HG02943 (cell line): ENCODE measurements at regions not wholly inside any gene's neighbourhood (a gene's known extent, or its start where the extent isn't known, plus 50 kb on each side); places are given as distances from the start of the nearest gene placed in this dataset.
"Not testable (repeated sequence)": the region's sequence is repeated elsewhere in the genome, so short reads cannot be mapped to it uniquely, and the experiment has no call there.

Source experiments
- ATAC-seq: cut with Tn5 transposase; IDR thresholded peaks from one replicate; pipeline ENCODE4 v1.9.1; 2021; ENCODE audit warnings: mild to moderate bottlenecking, low read depth, moderate library complexity; ENCODE audit not compliant: unreplicated experiment

DNA sequence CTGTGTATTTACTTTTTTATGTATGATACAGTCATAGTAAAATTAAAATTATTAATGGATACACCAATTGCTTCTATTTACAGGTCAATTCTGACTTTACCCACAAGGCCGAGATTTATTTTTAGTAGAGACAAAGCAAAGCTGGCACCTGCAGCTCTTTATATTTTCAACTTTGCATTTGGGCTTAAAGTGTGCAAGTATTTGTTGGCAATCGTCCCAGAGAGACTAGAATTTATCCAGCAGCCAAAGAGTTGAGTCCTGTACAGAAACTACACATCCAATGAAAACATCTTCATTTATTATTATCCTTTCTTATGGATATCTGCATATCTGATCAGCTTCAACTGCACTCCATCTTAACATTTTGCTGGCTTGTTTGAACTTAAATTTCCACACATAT lies 485.6 kb downstream of the SOX11 start:
- no peak for ATAC-seq

DNA sequence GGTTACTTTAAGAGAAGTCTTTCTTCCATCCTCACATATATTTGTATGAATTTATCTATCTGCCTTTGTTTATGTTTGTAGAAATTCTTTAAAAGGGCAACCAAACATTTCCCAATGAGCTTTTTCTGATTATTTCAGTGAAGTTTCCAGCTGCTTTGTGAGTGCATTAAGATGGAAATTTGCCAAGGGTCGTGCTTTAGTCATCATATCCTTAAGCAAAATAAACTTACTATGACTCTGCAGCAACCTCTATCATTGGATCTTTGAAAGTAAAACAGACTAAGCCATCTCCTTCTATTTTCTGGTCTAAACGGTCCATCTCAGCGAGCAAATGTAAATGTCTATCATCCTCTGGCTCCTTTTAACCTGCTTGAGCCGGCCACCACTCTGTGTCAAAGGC lies 489.3 kb downstream of the SOX11 start:
- no peak for ATAC-seq

DNA sequence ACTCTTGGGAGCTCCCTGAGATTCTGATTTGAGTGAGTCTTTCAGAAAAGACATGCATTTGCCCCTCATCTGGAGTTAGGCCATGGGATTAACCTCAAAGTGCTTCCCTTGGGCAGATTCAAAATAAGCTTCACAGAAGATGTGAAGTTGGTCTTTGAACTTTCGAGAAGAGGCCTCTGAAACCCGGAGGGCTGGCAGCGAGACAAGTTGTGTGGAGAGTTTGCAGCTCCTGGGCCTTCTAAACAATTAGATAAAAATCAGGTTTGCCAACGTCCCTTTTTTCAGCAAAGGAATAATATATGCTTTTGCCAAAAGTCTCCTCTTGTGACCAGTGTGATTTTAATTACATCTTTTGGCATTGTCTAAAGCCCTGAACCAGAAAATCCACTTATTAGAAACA lies 489.7 kb downstream of the SOX11 start:
- ATAC-seq, result no peak

DNA sequence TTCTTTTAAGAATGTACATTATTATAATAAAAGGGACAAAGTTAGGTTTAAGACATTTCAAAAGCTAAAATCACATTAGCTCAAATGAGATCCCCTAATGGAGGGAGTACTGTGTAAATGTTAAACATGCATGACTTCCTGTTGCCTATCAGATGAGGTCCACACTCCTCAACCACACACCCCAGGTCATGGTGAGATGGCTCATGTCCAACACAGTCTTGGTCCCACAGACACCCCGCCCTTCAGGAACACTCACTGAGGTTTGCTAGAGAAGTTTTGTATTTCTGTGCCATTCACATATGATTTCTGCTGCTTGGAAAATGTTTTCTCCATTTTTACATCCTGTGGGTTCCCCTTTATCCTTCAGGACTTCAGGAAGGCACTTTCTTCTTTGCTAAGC lies 491.0 kb downstream of the SOX11 start:
- no peak for ATAC-seq

DNA sequence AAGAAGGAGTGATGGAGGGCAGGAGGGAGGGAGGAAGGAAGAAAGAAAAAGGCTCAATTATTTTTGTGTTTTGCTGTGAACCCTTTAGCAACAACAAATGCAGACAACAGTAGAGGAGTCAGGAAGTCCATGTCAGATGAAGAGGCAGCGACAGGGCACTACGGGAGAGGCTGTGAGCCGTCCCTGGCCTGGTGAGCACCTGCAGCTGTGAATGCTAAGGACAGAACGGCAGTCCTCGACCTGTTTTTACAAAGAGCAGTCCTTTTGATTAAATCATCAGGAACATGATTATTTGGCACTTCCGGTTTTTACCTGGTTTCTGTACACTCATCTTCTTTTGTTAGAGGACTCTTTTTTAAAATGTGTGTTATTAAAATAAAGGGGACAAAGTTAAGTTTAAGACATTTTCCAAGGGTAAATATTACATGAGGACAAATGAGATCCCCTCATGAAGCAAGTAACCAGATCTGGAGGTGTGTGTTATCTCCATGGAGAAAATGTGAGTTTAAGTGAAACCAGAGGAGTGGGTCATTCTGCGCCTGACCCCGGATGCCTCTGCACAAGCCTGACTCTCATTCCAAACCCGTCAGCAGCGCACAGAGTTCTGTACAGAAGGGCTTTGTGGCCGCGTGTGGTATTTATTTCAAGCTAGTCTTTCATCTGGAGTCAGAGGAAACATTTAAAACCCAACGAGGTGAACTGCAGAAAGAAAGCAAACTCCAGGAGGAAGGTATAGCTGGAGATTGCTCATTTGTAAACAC lies 492.5 kb downstream of the SOX11 start:
- ATAC-seq, result no peak

DNA sequence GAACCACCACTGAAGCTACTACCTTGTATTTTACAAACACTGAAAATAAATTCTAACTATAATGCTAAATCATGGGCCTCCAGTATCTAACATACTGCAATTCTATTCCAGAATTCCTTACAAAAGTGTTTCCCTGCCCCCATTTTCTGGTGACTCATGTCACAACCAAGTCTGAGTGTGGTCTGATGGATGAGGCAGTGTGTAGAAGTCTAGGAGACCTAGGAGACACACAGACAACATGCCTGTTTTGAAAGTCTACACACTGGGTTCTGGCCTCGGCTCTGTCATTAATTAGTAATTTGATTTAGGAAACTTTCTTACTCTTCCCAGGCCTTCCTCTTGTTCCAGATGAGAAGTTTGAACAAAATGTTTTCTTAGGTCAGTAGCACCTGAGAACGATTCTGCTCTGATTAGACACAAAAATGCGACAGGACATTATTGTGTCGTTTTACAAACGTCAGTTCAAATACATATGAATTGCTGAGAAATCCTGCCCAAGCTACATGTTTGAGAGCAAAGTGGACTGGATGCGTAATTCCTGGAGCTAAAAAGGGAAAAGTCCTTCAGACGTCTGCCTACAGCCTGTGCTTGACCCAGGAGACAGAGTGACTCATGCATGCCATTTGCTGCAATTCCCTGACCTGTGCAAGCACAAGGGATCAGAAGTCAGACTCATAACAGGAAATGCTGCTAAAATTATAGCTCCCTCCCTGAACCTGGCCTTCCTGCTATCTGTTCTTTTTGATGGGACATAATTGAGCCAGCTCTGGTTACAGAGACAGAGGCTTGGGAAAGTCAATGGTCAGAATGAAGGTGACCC lies 494.4 kb downstream of the SOX11 start:
- no peak for ATAC-seq

DNA sequence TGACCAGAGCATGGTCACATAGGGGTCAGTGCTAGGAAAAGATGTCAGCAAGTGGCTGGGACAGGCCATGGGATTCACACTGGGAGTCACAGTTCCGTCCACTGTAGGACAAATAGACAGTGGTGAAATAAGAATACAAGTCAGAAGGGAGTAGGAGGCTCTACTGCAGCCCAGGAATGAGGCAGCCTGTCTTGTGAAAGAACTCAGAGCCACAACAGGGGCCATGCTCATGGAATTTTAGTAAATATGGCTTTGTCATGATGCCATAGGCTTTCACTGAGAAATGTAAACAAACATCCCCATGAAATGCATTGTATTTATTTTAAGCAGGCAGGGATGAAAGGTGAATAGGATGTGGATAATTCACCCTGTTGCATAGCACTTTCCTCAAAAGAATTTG lies 504.3 kb downstream of the SOX11 start:
- no peak for ATAC-seq

DNA sequence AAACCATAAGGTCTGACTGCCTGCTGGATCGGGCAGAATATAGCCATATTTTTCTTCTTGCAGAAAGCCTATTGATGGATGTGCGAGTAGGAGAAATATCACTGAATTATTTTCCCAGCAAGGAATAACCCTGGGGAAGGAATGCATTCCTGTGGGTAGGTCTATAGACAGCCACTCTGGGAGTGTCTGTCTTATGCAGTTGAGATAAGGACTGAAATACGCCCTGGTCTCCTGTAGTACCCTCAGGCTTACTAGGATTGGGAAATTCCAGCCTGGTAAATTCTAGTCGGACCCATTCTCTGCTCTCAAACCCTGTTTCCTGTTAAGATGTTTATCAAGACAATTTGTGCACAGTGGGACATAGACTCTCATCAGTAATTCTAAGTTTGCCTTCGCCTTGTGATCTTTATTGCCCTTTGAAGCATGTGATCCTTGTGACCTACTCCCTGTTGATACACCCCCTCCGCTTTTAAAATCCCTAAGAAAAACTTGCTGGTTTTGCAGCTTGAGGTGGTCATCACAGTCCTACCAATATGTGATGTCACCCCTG lies 506.3 kb downstream of the SOX11 start:
- not testable (repeated sequence) for ATAC-seq

DNA sequence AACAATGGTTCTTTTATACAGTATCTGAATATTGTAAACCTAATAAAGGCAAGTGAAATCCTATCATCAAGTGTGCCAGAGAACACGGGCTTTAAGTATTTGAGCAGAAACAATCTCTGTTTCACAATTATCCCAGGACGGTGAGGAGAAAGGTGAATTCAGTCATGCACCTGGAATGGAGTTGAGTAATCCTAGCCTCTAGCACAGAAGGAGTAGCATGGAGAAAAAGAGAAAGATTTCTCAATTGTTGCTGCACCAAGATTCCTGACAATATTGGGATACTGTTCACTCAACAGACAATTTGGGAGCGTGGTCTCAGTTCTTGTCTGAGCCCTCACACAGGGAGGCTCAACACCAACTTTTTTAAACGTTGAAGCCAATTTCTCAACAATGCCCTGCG lies 510.6 kb downstream of the SOX11 start:
- no peak for ATAC-seq

DNA sequence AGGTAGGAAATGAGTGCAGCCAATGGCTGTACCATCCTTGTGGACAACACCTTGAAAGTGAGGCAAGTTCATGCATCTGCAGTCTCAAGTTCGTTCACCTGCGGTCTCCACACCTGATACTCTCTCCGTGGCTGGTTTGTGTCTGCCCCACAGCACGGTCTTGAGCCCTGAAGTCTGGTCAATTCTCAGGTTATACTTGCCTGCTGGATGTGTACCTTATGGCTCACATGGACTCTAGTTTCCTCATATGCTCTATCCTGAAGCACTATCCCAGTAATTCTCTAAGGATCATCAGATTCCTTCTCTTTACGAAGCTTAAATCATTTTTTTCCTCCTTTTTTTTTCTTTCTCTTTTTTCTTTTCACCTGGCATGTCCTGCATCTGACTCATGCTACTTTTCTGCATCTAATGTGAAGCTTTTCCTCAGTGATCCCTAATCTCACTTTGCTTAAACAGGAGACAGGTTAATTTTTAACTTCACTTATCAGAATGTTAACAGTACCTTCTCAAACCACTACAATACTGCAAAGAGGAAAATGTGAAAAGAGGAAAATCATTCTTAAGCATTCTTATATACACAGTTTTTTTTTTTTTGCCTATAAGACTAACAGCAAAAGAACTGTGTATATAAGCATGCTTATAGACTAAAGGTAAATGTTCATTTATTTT lies 511.2 kb downstream of the SOX11 start:
- no peak for ATAC-seq

DNA sequence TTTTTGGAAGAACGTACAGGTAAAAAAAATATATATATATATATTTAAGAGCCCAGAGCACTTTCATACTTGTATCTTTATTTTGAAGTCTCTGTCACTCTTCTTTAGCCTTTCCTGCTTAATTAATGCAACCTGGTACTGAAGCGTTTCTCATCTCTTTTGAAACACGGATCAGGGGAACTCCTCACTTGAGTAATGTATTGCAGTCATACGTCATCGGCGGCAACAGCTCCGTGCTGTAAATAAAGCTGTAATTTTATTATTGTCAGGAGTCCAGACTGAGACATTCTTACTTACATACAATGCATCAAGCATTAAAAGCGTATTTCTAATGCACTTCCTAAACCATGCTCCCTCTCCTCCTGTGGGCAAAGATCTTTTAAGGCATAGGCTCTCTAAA lies 514.7 kb downstream of the SOX11 start:
- ATAC-seq, result no peak

DNA sequence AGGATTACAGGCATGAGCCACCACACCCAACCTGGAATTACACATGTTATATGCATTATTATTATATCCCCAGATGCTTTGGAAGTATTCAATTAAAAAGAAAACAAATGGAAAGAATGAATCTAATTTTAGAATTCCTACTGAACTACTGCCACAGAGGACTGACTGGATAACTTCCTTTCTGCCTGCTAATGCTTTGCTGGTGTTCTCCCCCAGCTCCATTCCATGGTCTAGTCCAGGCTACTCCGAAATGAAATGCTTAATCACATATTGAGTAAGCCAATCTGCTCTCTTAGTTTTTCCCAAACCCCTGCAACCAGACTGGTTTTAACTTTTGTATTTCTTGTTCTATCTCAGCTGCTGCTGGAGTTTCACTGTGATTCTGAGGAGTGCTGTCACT lies 519.1 kb downstream of the SOX11 start:
- no peak for ATAC-seq

DNA sequence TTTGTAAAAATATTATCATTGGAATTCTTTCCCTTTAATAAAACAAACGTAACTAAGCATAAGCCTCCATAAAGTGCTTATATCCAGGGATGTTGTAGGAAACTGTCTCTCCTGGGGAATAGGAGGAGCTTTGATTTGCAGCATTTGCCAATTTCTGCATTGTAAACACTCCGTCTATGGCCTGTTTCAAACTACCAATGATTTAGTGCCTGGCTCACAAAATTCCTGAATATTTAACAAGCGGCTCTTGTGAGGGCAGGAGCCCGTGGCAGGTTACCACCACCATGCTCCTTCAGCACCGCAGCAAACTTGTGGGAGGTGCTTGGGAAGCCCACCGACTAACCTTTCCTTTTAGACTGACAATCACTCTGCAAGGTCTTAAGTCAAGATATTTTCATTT lies 520.3 kb downstream of the SOX11 start:
- ATAC-seq, result no peak

DNA sequence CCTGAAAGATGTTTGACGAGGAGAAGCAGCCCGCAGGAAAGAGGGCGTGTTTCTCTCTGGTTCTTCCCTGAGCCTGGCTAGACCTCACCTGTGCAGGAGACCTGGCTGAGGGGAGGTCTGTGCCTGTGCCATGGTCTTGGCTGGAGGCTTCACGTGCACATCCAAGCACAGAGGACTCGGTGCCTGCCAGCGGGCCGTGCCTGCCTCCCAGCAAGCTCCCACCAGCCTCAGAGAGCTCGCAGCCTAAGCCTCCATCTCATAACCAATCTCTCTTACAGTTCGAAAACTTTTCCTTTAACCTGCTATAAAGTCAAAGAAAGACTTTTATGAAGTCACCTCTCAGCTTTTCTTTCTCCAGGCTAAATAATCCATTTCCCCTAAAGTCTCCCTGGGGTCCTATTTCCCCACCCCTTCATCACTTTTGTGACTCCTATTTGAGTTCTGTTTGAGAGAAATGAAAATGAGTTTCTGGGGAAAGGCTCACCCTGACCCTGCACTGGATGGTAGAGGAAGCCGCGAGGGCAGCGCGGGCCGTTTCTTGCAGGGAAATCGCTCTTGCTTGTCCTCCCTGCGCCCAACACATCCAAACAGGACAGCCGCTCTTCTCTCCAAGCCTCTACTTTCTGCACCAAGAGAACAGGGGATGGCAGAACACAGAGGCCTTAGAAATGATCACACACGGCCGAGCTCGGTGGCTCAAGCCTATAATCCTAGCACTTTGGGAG lies 521.0 kb downstream of the SOX11 start:
- ATAC-seq, result no peak

DNA sequence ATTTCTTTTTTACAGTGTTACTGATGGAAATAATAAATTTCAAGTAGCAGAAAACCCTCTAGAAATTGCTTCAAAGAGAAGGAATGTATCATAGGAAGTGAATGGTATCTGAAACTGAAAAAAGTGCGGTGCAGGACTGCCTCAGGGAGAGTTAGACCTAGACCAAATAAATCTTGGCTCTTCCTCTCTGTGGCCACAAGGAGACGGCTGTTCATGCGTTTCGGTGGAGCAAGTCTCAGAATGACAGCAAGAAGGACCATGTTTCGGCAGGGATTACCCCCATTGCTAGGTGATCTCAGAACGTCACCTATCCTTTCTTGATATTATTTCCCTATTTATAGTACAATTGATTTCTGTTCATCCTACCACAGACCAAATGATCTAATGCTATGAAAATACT lies 522.3 kb downstream of the SOX11 start:
- ATAC-seq, result no peak

DNA sequence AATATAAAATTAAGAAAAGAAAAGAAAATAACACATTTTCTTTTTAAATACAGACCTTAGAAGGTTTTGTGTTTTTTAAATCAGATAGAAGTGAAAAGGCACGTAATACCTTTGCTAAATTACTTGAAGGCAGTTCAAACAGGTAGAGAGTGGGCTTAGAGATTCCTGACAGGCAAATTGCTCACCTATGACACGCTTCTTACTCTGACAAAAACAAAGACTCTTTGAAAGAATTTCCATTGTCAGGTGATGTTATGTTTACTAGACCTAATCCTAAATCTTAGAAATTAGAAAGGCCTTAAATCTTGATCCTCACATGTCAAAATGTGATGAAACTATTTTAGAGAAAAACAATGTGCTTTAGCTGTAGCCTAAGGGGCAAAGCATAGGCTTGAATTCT lies 522.9 kb downstream of the SOX11 start:
- no peak for ATAC-seq

DNA sequence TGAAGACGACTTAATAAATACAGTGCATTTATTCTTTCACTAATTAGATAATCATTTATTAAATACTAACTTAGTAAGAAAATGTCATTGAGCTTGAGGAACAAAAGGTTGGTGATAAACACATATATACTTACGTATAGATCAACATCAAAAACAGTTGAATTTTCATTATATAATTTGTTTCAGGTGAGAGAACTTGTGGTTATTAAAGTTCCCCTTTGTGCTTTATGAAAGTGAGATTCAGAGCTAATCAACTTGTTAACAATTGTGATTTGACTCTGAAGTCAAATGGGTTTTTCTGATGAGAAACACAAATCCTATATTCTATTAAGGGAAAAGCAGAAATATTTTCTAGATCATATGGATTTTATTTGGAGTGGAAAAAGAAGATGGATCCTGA lies 524.0 kb downstream of the SOX11 start:
- ATAC-seq, result no peak

DNA sequence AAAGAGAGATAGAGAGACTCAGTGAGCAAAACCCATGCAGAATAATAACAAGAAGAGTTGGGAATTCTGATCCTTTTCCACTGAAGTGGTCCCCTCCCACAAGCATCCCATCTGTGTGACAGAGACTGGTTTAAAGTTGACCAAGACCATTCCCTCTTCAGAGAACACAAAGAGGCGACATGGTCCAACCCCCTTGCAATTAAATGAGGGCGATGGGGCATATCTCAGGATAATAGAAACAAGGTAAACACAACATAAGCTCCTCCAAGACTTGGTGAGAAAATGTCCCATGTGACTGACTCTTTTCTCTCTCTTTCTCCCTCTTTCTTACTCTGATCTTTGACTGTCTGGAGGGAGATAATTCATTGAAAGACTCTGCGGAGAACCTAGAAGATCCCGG lies 526.7 kb downstream of the SOX11 start:
- ATAC-seq, result no peak

DNA sequence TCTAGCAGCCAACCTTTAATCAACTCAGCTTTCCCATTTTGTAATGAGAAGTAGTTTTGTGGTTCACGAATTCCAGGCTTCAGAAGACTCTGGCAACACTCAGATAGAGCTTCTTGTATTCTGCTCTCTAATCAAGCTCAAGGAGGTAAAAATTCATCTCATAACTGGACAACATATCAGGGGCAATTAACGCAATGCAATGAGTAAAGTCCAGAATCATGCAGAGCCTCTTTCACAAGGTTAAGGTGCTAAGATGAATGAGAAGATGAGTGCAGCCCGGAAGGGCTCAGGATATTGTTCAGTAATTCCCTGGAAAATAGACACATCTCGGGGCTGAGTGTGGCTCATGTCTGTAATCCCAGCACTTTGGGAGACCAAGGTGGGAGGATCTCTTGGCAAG lies 527.7 kb downstream of the SOX11 start:
- no peak for ATAC-seq

DNA sequence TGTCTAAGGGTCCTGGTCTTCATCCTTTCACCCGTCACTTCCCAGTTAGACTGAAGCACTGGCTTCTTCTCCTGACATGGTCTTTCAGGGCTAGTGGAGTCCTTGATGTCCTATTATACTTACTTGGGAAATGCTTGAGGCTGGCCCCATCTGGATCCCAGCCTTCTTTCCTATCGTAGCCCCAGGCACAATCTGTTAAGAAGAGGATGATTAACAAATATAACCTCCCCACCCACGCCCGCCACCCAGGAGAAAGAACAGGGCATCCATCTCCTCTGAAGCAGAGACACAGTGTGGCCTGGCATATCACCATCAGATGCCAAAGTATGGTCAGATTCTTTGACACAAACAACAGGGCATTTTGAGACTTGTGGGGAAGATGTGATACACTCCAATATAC lies 530.1 kb downstream of the SOX11 start:
- ATAC-seq, result no peak

DNA sequence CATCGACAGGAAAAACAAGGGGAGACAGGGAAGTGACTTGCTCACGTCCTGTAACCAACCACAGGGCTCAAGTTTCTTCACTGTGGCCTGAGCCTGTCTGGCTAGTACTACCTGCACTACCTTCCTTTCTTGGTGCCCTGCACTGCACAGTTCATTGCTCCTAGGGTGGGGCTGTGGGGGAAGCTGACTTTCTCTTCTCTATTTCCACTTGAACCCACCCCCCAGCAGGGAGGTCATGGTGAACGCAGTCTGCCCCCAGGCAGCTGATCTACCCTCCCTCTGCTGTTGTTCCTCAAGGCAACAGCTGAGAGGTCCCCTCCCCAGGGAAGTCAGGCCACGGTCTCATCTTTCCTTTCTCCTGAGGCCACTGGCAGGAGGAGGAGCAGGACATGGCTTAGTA lies 532.1 kb downstream of the SOX11 start:
- ATAC-seq, result no peak
